DMS 273 (cell line): ENCODE measurements at regions not wholly inside any gene's neighbourhood (a gene's known extent, or its start where the extent isn't known, plus 50 kb on each side); places are given as distances from the start of the nearest gene placed in this dataset.
A peak's percentile ranks its signal among the peaks of the same experiment; 100 is the strongest.

Experiments
- DNase-seq: peaks from one replicate; lab custom pipeline; 2025; ENCODE audit not compliant: unreplicated experiment; lab: John Stamatoyannopoulos, UW

GRCh38 chr9:80131627-80132026 is 559.9 kb downstream of the TLE4 start:
- DNase-seq, result no peak

GRCh38 chr9:80127920-80128319 is 556.2 kb downstream of the TLE4 start:
- DNase-seq, result no peak

GRCh38 chr9:80125731-80126264 is 554.0 kb downstream of the TLE4 start:
- no peak for DNase-seq

GRCh38 chr9:80117031-80117430 is 545.3 kb downstream of the TLE4 start:
- DNase-seq, result no peak

- DNase-seq, result no peak
Measured at GRCh38 chr9:80114241-80114640, 542.5 kb downstream of the TLE4 start.

- no peak for DNase-seq
Measured at GRCh38 chr9:80107931-80108660, 536.3 kb downstream of the TLE4 start.

- no peak for DNase-seq
Measured at GRCh38 chr9:80097476-80097875, 525.7 kb downstream of the TLE4 start.

- no peak for DNase-seq
Measured at GRCh38 chr9:80094176-80094771, 522.5 kb downstream of the TLE4 start.

- DNase-seq, result no peak
Measured at GRCh38 chr9:80093695-80094094, 521.9 kb downstream of the TLE4 start.

- no peak for DNase-seq
Measured at GRCh38 chr9:80091526-80091925, 519.8 kb downstream of the TLE4 start.

GRCh38 chr9:80090317-80090716 is 518.6 kb downstream of the TLE4 start:
- DNase-seq, result no peak

GRCh38 chr9:80086822-80087345 is 515.1 kb downstream of the TLE4 start:
- DNase-seq, result no peak

GRCh38 chr9:80086386-80086785 is 514.6 kb downstream of the TLE4 start:
- DNase-seq, result no peak

GRCh38 chr9:80085668-80086067 is 513.9 kb downstream of the TLE4 start:
- no peak for DNase-seq

- no peak for DNase-seq
Measured at GRCh38 chr9:80082213-80082612, 510.4 kb downstream of the TLE4 start.

GRCh38 chr9:80078826-80079225 is 507.1 kb downstream of the TLE4 start:
- DNase-seq, result no peak

GRCh38 chr9:80077059-80077458 is 505.3 kb downstream of the TLE4 start:
- no peak for DNase-seq

GRCh38 chr9:80076162-80076561 is 504.4 kb downstream of the TLE4 start:
- DNase-seq, result no peak

GRCh38 chr9:80074439-80074838 is 502.7 kb downstream of the TLE4 start:
- DNase-seq, result no peak

- peak; percentile 47 for DNase-seq
Measured at GRCh38 chr9:80072451-80072850, 500.7 kb downstream of the TLE4 start.

GRCh38 chr9:80070071-80070742 is 498.4 kb downstream of the TLE4 start:
- DNase-seq, result no peak

- no peak for DNase-seq
Measured at GRCh38 chr9:80066931-80067330, 495.2 kb downstream of the TLE4 start.
